Ectodermal cell (in vitro differentiated cells): ENCODE measurements at regions not wholly inside any gene's neighbourhood (a gene's known extent, or its start where the extent isn't known, plus 50 kb on each side); places are given as distances from the start of the nearest gene placed in this dataset.

ENCODE experiments used
- H3K27ac ChIP-seq: 2 replicates; pipeline ENCODE4 v1.7.0; 2013; ENCODE audit warnings: mild to moderate bottlenecking, low read depth, low read length; ENCODE audit not compliant: insufficient read depth, poor library complexity, severe bottlenecking
- H3K27me3 ChIP-seq: 2 replicates; pipeline ENCODE4 v1.7.0; 2013; ENCODE audit warnings: mild to moderate bottlenecking, low read length; ENCODE audit not compliant: insufficient read depth, control insufficient read depth, poor library complexity, severe bottlenecking
- H3K36me3 ChIP-seq: one replicate; pipeline ENCODE4 v1.7.0; 2013; ENCODE audit warnings: low read length; ENCODE audit not compliant: control insufficient read depth, insufficient read depth
- H3K4me1 ChIP-seq: one replicate; pipeline ENCODE4 v1.7.0; 2013; ENCODE audit warnings: low read length; ENCODE audit not compliant: control insufficient read depth, insufficient read depth
- H3K4me3 ChIP-seq: 2 replicates; pipeline ENCODE4 v1.7.0; 2013; ENCODE audit warnings: low read depth, low read length, control low read depth; ENCODE audit not compliant: insufficient read depth
- H3K9me3 ChIP-seq: 2 replicates; pipeline ENCODE4 v1.7.0; 2013; ENCODE audit warnings: mild to moderate bottlenecking, low read length, moderate library complexity; ENCODE audit not compliant: control insufficient read depth
- WGBS, 2 experiments: methylation state at CpG; one replicate each; pipeline ENCODE4 v1.1.7; 2013; ENCODE audit warnings: missing lambda C conversion rate in 2 of 2; 5-methylcytosine and 5-hydroxymethylcytosine counted together

DNA sequence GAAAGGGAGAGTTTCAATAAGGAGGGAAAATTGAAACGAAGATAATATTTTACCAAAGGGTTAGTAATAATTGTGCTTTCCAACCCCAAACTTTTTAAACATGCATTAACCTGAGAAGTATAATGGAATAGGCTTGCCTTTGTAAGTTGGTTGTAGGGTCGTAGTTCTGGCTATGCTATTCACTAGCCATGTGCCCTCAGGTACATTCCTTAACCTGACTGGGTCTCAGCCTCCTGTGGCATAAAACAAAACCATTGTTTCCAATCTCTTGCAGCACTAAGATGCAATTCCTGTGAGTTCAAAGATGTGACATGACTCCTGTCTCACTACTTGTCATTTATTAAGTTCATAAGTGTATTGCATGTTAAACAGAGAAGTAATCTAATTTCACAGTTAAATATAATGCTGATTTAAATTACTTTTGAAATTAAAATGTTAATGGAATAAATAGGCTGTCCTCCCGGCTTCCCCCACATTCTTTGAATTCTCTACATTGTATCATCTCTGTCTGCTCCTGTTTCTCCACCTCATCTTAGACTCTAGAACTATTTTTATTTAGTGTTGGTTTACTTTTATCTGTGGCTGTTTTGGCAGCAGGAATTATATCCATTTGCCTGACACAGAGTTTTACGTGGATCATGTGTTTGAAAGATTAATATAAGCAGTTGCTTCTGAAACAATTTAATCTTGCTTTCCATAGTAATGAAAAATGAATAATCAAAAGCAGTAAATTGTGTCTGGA is 216.3 kb downstream of the FAT3 start:
- H3K27me3 ChIP-seq: no peaks in the 10 kb centered on the region
- H3K36me3 ChIP-seq: no peaks in the 10 kb centered on the region
- H3K4me1 ChIP-seq: peaks cover 14% of the 10 kb centered on the region
- H3K9me3 ChIP-seq: no peaks in the 10 kb centered on the region
- H3K27ac ChIP-seq: no peak overlapping the region
- 65 to 71% methylated on average over 3 to 4 of the region's 4 CpGs for WGBS, 2 experiments
- no peak overlapping the region for H3K4me3 ChIP-seq

DNA sequence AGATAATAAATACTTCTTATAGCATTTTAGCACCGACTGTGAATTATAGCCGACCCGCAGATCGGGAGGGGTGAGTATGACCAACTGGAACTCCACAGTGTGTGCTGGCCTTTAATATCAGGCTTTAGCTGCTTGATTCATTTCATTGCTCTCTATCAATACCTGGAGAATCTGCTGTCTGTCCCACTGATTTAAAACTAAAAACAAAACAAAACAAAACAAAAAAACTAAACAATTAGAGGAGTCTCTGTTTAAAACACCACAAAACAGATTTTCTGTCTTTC is 216.8 kb downstream of the FAT3 start:
- no peak overlapping the region for H3K27ac ChIP-seq
- H3K9me3 ChIP-seq: no peaks in the 10 kb centered on the region
- H3K27me3 ChIP-seq: no peaks in the 10 kb centered on the region
- no peak overlapping the region for H3K4me3 ChIP-seq
- peaks cover 14% of the 10 kb centered on the region for H3K4me1 ChIP-seq
- 86 to 95% methylated on average over 4 of the region's 4 CpGs for WGBS, 2 experiments
- no peaks in the 10 kb centered on the region for H3K36me3 ChIP-seq

GRCh38 chr11:92443199-92443598 is 218.6 kb downstream of the FAT3 start:
- Histone ChIP-seq H3K36me3 (no peaks in the 10 kb centered on the region), H3K9me3 (no peaks in the 10 kb centered on the region), H3K4me3 (no peak overlapping the region), H3K27ac (no peak overlapping the region), H3K27me3 (no peaks in the 10 kb centered on the region), H3K4me1 (peaks cover 14% of the 10 kb centered on the region)
- 99 to 100% methylated on average over 1 to 2 of the region's 2 CpGs for WGBS, 2 experiments

GRCh38 chr11:92447586-92447985 is 223.0 kb downstream of the FAT3 start:
- H3K9me3 ChIP-seq: no peaks in the 10 kb centered on the region
- H3K27ac ChIP-seq: no peak overlapping the region
- H3K4me3 ChIP-seq: no peak overlapping the region
- no peaks in the 10 kb centered on the region for H3K36me3 ChIP-seq
- no peaks in the 10 kb centered on the region for H3K27me3 ChIP-seq
- peaks cover 6% of the 10 kb centered on the region for H3K4me1 ChIP-seq
- WGBS, 2 experiments: 75 to 79% methylated on average over 3 of the region's 3 CpGs

GRCh38 chr11:92449222-92449621 is 224.6 kb downstream of the FAT3 start:
- Histone ChIP-seq H3K4me1 (peaks cover 6% of the 10 kb centered on the region), H3K36me3 (no peaks in the 10 kb centered on the region), H3K27ac (no peak overlapping the region), H3K27me3 (no peaks in the 10 kb centered on the region), H3K4me3 (no peak overlapping the region), H3K9me3 (no peaks in the 10 kb centered on the region)
- 78 to 80% methylated on average over 2 of the region's 2 CpGs for WGBS, 2 experiments

DNA sequence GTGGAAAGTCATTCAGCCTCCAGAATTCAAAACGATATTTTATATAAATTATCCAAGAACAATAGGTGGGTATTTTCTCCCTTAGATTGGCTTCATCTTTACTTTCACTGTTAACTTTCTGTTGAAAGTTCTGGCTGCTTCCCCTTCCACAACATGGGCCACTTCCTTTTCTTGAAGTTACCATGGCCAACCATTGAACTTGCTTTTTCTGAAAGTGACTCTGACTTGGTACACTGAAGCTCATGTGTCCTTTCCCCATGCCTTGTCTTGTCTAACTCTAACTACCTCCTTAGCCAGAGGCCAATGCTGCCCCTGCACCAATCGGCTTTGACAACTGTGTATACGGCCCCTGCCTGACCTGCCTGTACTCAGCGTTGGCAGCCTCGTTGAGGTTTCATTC is 225.2 kb downstream of the FAT3 start:
- no peaks in the 10 kb centered on the region for H3K27me3 ChIP-seq
- no peaks in the 10 kb centered on the region for H3K9me3 ChIP-seq
- no peak overlapping the region for H3K4me3 ChIP-seq
- H3K36me3 ChIP-seq: no peaks in the 10 kb centered on the region
- no peak overlapping the region for H3K27ac ChIP-seq
- 94 to 95% methylated on average over 4 to 5 of the region's 5 CpGs for WGBS, 2 experiments
- peaks cover 6% of the 10 kb centered on the region for H3K4me1 ChIP-seq

DNA sequence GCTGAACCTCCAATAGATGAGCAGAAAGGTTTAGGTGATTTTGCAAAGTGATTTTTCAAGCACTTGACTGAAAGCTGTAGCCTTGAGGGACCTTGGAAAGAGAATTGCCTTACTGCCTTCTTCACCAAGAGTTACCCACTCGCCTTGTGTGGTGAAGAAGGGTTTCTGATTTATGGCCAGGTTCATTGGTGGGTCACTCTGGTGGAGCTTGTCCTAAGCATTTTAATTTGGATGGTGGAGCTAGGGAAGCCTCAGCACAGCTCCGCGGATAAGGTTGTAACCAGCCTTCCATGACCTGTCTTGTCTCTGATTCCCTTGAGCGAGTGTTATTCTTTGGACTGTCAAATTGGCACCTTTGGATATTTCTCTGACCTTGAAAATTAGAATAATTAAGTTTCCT is 226.4 kb downstream of the FAT3 start:
- Histone ChIP-seq H3K36me3 (no peaks in the 10 kb centered on the region), H3K27ac (no peak overlapping the region), H3K9me3 (no peaks in the 10 kb centered on the region), H3K27me3 (no peaks in the 10 kb centered on the region), H3K4me1 (peaks cover 6% of the 10 kb centered on the region), H3K4me3 (no peak overlapping the region)
- WGBS, 2 experiments: 94% methylated on average over 4 of the region's 4 CpGs

- 94 to 97% methylated on average over 1 to 3 of the region's 3 CpGs for WGBS, 2 experiments
- Histone ChIP-seq H3K36me3 (no peaks in the 10 kb centered on the region), H3K27me3 (no peaks in the 10 kb centered on the region), H3K4me1 (peaks cover 10% of the 10 kb centered on the region), H3K27ac (no peak overlapping the region), H3K9me3 (no peaks in the 10 kb centered on the region), H3K4me3 (no peak overlapping the region)
Measured at GRCh38 chr11:92453055-92453454, 228.4 kb downstream of the FAT3 start.

DNA sequence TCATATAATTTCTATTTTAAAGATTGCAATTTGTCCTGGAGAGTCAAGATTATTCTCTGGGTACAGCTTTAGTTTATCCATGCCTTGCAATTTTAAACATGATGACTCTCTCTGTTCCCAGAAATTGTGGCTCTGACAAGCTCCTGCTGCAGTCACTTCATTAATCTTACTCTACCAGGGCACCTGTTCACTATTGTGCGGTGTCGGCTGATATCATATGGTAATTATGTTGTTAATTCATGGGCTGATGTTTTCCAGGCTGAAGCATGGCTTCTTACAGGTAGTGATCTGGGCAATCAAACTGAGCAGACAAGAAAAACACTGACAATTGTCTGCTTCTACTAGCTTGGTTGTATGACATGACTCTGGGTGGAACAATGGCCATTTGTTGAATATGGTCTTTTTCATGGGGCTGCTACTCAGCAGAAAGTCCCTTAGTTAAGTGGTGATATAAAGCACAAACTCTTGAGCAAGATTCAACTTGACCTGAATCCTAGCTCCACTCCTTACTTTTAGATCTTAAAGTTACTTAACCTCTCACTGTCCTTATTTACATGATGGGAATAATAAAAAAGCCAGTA is 230.7 kb downstream of the FAT3 start:
- 91 to 98% methylated on average over 2 of the region's 2 CpGs for WGBS, 2 experiments
- Histone ChIP-seq H3K27ac (no peak overlapping the region), H3K27me3 (no peaks in the 10 kb centered on the region), H3K4me1 (peaks cover 7% of the 10 kb centered on the region), H3K9me3 (no peaks in the 10 kb centered on the region), H3K4me3 (no peak overlapping the region), H3K36me3 (no peaks in the 10 kb centered on the region)

GRCh38 chr11:92457250-92457649 is 232.6 kb downstream of the FAT3 start:
- Histone ChIP-seq H3K4me1 (peaks cover 7% of the 10 kb centered on the region), H3K36me3 (no peaks in the 10 kb centered on the region)
- 92% methylated on average over 1 of the region's 1 CpG; no CpG with 5 or more reads in 1 of the 2 experiments for WGBS, 2 experiments

More at GRCh38 chr11:92457250-92457649, 232.6 kb downstream of the FAT3 start:
- Histone ChIP-seq H3K9me3 (no peaks in the 10 kb centered on the region), H3K4me3 (no peak overlapping the region), H3K27ac (no peak overlapping the region), H3K27me3 (no peaks in the 10 kb centered on the region)
